ENCODE measurements at regions not wholly inside any gene's neighbourhood (a gene's known extent, or its start where the extent isn't known, plus 50 kb on each side); places are given as distances from the start of the nearest gene placed in this dataset.
"Not testable (repeated sequence)": the region's sequence is repeated elsewhere in the genome, so short reads cannot be mapped to it uniquely, and the experiment has no call there.

GRCh38 chr2:122800781-122801180 lies 1045.3 kb downstream of the TSN start:
- Histone ChIP-seq H3K36me3 (no peaks in the 10 kb centered on the region), H3K4me3 (no peak overlapping the region), H3K27ac (no peak overlapping the region), H3K9me3 (no peaks in the 10 kb centered on the region), H3K4me1 (no peaks in the 10 kb centered on the region), H3K27me3 (no peaks in the 10 kb centered on the region)
- DNase-seq, result no peak
- no peak for TF ChIP-seq CTCF (IDR thresholded peaks at IDR 0.05)
- intact Hi-C loops (cut with DNase I; ENCODE audit: low total_unique reads), result no loop called here

GRCh38 chr2:122804494-122804893 lies 1049.0 kb downstream of the TSN start:
- DNase-seq, result no peak
- Histone ChIP-seq H3K36me3 (no peaks in the 10 kb centered on the region), H3K4me3 (no peak overlapping the region), H3K4me1 (no peaks in the 10 kb centered on the region), H3K27me3 (no peaks in the 10 kb centered on the region), H3K27ac (no peak overlapping the region), H3K9me3 (peaks cover 0 to 4% (median 0%) of the 10 kb centered on the region in 3 donors)
- no peak for TF ChIP-seq CTCF (IDR thresholded peaks at IDR 0.05)
- intact Hi-C loops (cut with DNase I; ENCODE audit: low total_unique reads), result no loop called here

- TF ChIP-seq CTCF (IDR thresholded peaks at IDR 0.05), result no peak
- H3K9me3 ChIP-seq, result peaks cover 0 to 4% (median 0%) of the 10 kb centered on the region in 3 donors
- DNase-seq, result no peak
- H3K36me3 ChIP-seq, result no peaks in the 10 kb centered on the region
- no peak overlapping the region for H3K27ac ChIP-seq
- H3K4me3 ChIP-seq, result no peak overlapping the region
- intact Hi-C loops (cut with DNase I; ENCODE audit: low total_unique reads), result no loop called here
- H3K4me1 ChIP-seq, result no peaks in the 10 kb centered on the region
- no peaks in the 10 kb centered on the region for H3K27me3 ChIP-seq
These were observed 1049.9 kb downstream of the TSN start for GRCh38 chr2:122805346-122805745.

- DNase-seq, result no peak
- H3K27ac ChIP-seq, result no peak overlapping the region
- peaks cover 0 to 7% (median 0%) of the 10 kb centered on the region in 3 donors for H3K9me3 ChIP-seq
- TF ChIP-seq CTCF (IDR thresholded peaks at IDR 0.05), result no peak
- intact Hi-C loops (cut with DNase I; ENCODE audit: low total_unique reads), result no loop called here
- H3K27me3 ChIP-seq, result no peaks in the 10 kb centered on the region
- no peaks in the 10 kb centered on the region for H3K36me3 ChIP-seq
- no peak overlapping the region for H3K4me3 ChIP-seq
- no peaks in the 10 kb centered on the region for H3K4me1 ChIP-seq
These were observed 1053.0 kb downstream of the TSN start for GRCh38 chr2:122808286-122808969.

- H3K9me3 ChIP-seq; DNase-seq; H3K36me3 ChIP-seq; H3K4me3 ChIP-seq; H3K27ac ChIP-seq; H3K27me3 ChIP-seq; intact Hi-C loops (cut with DNase I; ENCODE audit: low total_unique reads); H3K4me1 ChIP-seq: not testable (repeated sequence)
These were observed 1056.8 kb downstream of the TSN start for GRCh38 chr2:122812214-122812613.

GRCh38 chr2:122815120-122815519 lies 1059.7 kb downstream of the TSN start:
- H3K27ac ChIP-seq, result no peak overlapping the region

More at GRCh38 chr2:122815120-122815519, 1059.7 kb downstream of the TSN start:
- Histone ChIP-seq H3K4me1 (no peaks in the 10 kb centered on the region), H3K9me3 (peaks cover 0 to 3% (median 0%) of the 10 kb centered on the region in 3 donors), H3K4me3 (no peak overlapping the region), H3K27me3 (no peaks in the 10 kb centered on the region), H3K36me3 (no peaks in the 10 kb centered on the region)
- TF ChIP-seq CTCF (IDR thresholded peaks at IDR 0.05), result no peak
- intact Hi-C loops (cut with DNase I; ENCODE audit: low total_unique reads), result no loop called here
- no peak for DNase-seq
